GM20000 (cell line): ENCODE measurements at regions not wholly inside any gene's neighbourhood (a gene's known extent, or its start where the extent isn't known, plus 50 kb on each side); places are given as distances from the start of the nearest gene placed in this dataset.

Source experiments
- DNase-seq: peaks from one replicate; pipeline ENCODE4 v3.0.0; 2012; ENCODE audit warnings: low spot score
- CTCF ChIP-seq: IDR thresholded peaks from 2 replicates; pipeline ENCODE4 v1.5.1; 2012; ENCODE audit warnings: mild to moderate bottlenecking, control low read depth; ENCODE audit errors: extremely low read depth, missing control alignments

- no peak for TF ChIP-seq CTCF
- peak; percentile 78 for DNase-seq
Observed at GRCh38 chr2:121974897-121975661, 219.6 kb downstream of the TSN start.

GRCh38 chr2:121976926-121977325, 221.5 kb downstream of the TSN start:
- no peak for DNase-seq
- TF ChIP-seq CTCF = no peak

GRCh38 chr2:121977326-121977725, 221.9 kb downstream of the TSN start:
- no peak for TF ChIP-seq CTCF
- no peak for DNase-seq

- TF ChIP-seq CTCF = no peak
- no peak for DNase-seq
Observed at GRCh38 chr2:121992700-121993099, 237.2 kb downstream of the TSN start.

- no peak for TF ChIP-seq CTCF
- DNase-seq = no peak
Observed at GRCh38 chr2:121993682-121994081, 238.2 kb downstream of the TSN start.

- TF ChIP-seq CTCF = no peak
- no peak for DNase-seq
Observed at GRCh38 chr2:121994238-121995206, 239.1 kb downstream of the TSN start.

GRCh38 chr2:121998751-121999150, 243.3 kb downstream of the TSN start:
- DNase-seq = no peak
- TF ChIP-seq CTCF = no peak
